Erythroblast (primary cell): ENCODE measurements at regions not wholly inside any gene's neighbourhood (a gene's known extent, or its start where the extent isn't known, plus 50 kb on each side); places are given as distances from the start of the nearest gene placed in this dataset.

Experiments used
- GATA1 ChIP-seq: IDR thresholded peaks from 2 replicates; pipeline ENCODE4 v1.6.1; 2011; ENCODE audit warnings: low read depth, mild to moderate bottlenecking, control low read depth, low read length, moderate library complexity
- POLR2A ChIP-seq: IDR thresholded peaks from 2 replicates; pipeline ENCODE4 v1.6.1; 2011; ENCODE audit warnings: mild to moderate bottlenecking, low read length

DNA sequence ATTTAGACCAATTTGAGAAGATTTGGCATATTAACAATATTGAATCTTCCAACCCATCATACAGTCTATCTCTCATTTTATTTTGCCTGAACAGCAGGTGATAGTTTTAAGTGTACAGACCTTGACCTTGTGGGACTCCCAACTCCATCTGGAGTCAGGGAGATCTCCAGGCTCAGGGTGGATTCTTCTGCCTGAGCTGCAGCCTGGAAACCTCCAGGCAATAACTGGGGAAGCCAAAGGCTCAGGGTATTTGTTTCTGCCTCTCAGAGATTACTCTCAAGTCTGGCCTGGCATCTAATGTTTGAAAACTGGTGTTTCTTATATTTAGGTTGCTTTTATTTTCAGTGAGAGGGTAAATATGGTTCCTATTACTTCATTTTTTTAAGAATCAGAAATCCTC, 102.1 kb upstream of the C1QTNF9B start:
- TF ChIP-seq POLR2A = no peak
- TF ChIP-seq GATA1 = no peak
